HCT116 (cell line): ENCODE measurements at regions not wholly inside any gene's neighbourhood (a gene's known extent, or its start where the extent isn't known, plus 50 kb on each side); places are given as distances from the start of the nearest gene placed in this dataset.

Experiments
- ATAC-seq: fragments of 200-7000 bp; cut with Tn5 transposase; 2 replicates; pipeline ENCODE4 v1.9.1; 2020; ENCODE audit warnings: mild to moderate bottlenecking, moderate library complexity
- BruUV-seq: library from RNA; stranded (reverse); fragments of 400-500 nt; replicated peaks from 2 replicates; lab custom pipeline; 2021; lab: Mats Ljungman, UMichigan
- CTCF ChIA-PET: fragments of 300-600 bp; sonication (Branson Sonifier 250); formaldehyde crosslinking; loops from one replicate; lab custom pipeline; 2021; ENCODE audit warnings: antibody characterized with exemption; lab: Charles Lee
- POLR2A ChIA-PET: fragments of 300-600, 350-600 bp; sonication (Branson Sonifier 250); formaldehyde crosslinking; loops from one replicate; lab custom pipeline; 2021; ENCODE audit warnings: antibody characterized with exemption; lab: Charles Lee
- RAD21 ChIA-PET, 2 experiments: fragments of 300-600 bp; sonication (Branson Sonifier 250); formaldehyde crosslinking; loops; one replicate each; lab custom pipeline; 2023; ENCODE audit warnings: low total read pairs in 2 of 2; ENCODE audit not compliant: uncharacterized antibody in 2 of 2, unreplicated experiment in 2 of 2, low non-redundant PET in 1 of 2; lab: Charles Lee
- DNase-seq: peaks from one replicate; pipeline ENCODE4 v3.0.0-alpha.2; 2010; ENCODE audit warnings: low read depth, low spot score
- H2AFZ ChIP-seq: fragments of 200-600 bp; shearing (Covaris generic), sonication (generic); 2 replicates; pipeline ENCODE4 v1.6.1; 2017; ENCODE audit warnings: low read depth, mixed run types, mixed read lengths, antibody characterized with exemption, low read length; ENCODE audit not compliant: poor library complexity, severe bottlenecking
- H3K27ac ChIP-seq: 2 replicates; pipeline ENCODE4 v1.5.1; 2012; ENCODE audit warnings: low read depth, low read length
- H3K27me3 ChIP-seq: fragments of 200-600 bp; sonication (generic); 2 replicates; pipeline ENCODE4 v1.6.1; 2016; ENCODE audit warnings: mixed run types, low read length, mixed read lengths; ENCODE audit not compliant: insufficient read depth
- H3K36me3 ChIP-seq, 2 experiments: fragments of 200-500 bp in 1 of 2; fragments of 200-600 bp in 1 of 2; sonication (Bioruptor generic) in 1 of 2; sonication (generic) in 1 of 2; 2 replicates each; pipeline versions ENCODE4 v1.5.1 to v1.6.1; 2014 to 2016; ENCODE audit warnings: low read length in 2 of 2, inconsistent platforms in 1 of 2, mixed read lengths in 1 of 2, mixed run types in 1 of 2; ENCODE audit not compliant: insufficient read depth in 2 of 2, control insufficient read depth in 1 of 2
- H3K4me1 ChIP-seq, 2 experiments: fragments of 200-600 bp in 1 of 2; sonication (generic) in 1 of 2; 2 replicates each; pipeline versions ENCODE4 v1.5.1 to v1.6.1; 2012 to 2017; ENCODE audit warnings: low read length in 2 of 2, inconsistent platforms in 1 of 2, mild to moderate bottlenecking in 1 of 2, mixed read lengths in 1 of 2, mixed run types in 1 of 2, moderate library complexity in 1 of 2; ENCODE audit not compliant: insufficient read depth in 2 of 2, control insufficient read depth in 1 of 2
- H3K4me2 ChIP-seq: fragments of 200-600 bp; sonication (generic); 2 replicates; pipeline ENCODE4 v1.6.1; 2017; ENCODE audit warnings: mixed run types, low read length, mixed read lengths
- H3K4me3 ChIP-seq, 2 experiments: fragments of 200-600 bp in 1 of 2; sonication (generic) in 1 of 2; replicated peaks in 1 of 2; 2 replicates each; pipeline ENCODE4 v1.5.1; 2011 to 2016; ENCODE audit warnings: low read length in 2 of 2, control low read depth in 1 of 2, low read depth in 1 of 2, mild to moderate bottlenecking in 1 of 2, mixed read lengths in 1 of 2, mixed run types in 1 of 2
- H3K79me2 ChIP-seq: fragments of 200-600 bp; sonication (generic); 2 replicates; pipeline ENCODE4 v1.6.1; 2017; ENCODE audit warnings: mild to moderate bottlenecking, mixed run types, low read length, moderate library complexity, mixed read lengths; ENCODE audit not compliant: insufficient read depth
- H3K9ac ChIP-seq: fragments of 200-600 bp; sonication (generic); 2 replicates; pipeline ENCODE4 v1.6.1; 2016; ENCODE audit warnings: low read length, mixed read lengths
- H3K9me2 ChIP-seq: fragments of 200-600 bp; sonication (generic), shearing (Covaris generic); 2 replicates; pipeline ENCODE4 v1.6.1; 2017; ENCODE audit warnings: mixed run types, mild to moderate bottlenecking, moderate library complexity; ENCODE audit not compliant: insufficient read depth
- H3K9me3 ChIP-seq, 2 experiments: fragments of 200-500 bp in 1 of 2; fragments of 200-600 bp in 1 of 2; sonication (Bioruptor generic) in 1 of 2; sonication (generic) in 1 of 2; 2 replicates each; pipeline ENCODE4 v1.6.1; 2014 to 2017; ENCODE audit warnings: low read length in 2 of 2, mixed read lengths in 2 of 2, inconsistent platforms in 1 of 2, low read depth in 1 of 2, mild to moderate bottlenecking in 1 of 2, mixed run types in 1 of 2, moderate library complexity in 1 of 2; ENCODE audit not compliant: control insufficient read depth in 1 of 2, insufficient read depth in 1 of 2
- H4K20me1 ChIP-seq: fragments of 200-600 bp; sonication (generic), shearing (Covaris generic); 2 replicates; pipeline ENCODE4 v1.6.1; 2017; ENCODE audit warnings: mixed run types, mild to moderate bottlenecking, moderate library complexity; ENCODE audit not compliant: insufficient read depth
- CEBPB ChIP-seq: IDR thresholded peaks from 2 replicates; pipeline ENCODE4 v1.6.1; 2012; ENCODE audit warnings: low read depth
- TCF7L2 ChIP-seq: IDR thresholded peaks from 2 replicates; pipeline ENCODE4 v1.7.0; 2011; ENCODE audit warnings: borderline replicate concordance, inconsistent platforms; ENCODE audit not compliant: insufficient read depth, insufficient read length; ENCODE audit errors: extremely low read depth
- YY1 ChIP-seq: IDR thresholded peaks from 2 replicates; pipeline ENCODE4 v1.6.1; 2011; ENCODE audit warnings: low read length, low read depth, moderate library complexity, mild to moderate bottlenecking; ENCODE audit not compliant: insufficient replicate concordance; ENCODE audit errors: extremely low read depth
- ZFX ChIP-seq: fragments of 450-650 bp; IDR thresholded peaks from 2 replicates; pipeline ENCODE4 v1.6.1; 2017
- intact Hi-C: fragments of 100-400 bp; cut with micrococcal nuclease; formaldehyde crosslinking; loops from 2 replicates; pipeline ENCODE4 v1.10.0; 2022

DNA sequence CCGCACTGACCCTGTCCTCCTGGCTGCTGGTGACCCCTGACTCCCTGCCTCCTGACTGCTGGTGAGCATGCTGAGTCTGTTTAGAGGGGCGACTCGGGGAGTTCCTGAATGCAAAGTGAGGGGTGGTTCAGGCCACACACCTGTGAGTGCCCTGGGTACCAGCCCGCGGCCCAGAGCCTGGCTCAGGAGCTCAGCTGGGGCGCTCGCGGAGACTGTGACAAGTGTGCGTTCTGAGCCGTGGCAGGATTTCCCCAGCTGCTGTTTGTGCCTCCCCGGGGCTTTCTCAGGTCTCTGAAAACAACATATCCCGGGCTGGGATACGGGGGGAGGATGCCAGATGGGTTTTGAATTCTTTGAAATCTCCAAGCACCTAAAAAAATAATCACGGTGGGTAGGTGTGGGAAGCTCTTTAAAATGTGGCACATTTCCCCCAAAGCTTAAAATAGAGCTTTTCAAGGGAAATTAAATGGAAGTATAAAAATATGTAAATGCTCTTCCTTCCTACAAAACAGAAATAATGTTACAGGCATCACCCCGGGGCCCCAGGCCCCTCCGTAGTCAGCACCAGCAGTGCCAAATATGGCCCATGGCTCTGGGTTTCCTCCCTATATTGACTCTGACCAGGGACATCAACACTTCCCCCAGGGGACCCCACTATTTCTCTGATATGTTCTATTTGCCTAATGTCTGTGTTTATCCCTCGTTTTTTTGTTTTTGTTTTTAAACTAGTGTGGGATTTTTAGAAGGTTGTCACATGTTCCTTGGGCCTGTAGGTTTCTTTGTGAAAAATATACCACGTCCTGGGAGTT lies 49.9 kb upstream of the TAGAP start:
- ChIA-PET POLR2A (no interaction called here), RAD21 (no interaction called here), CTCF (interaction anchor here (2.0 kb wide), 1 partner anchor 10 kb away, joined by 7 read pairs; no protein-coding TSS in a partner anchor)
- no peak overlapping the region for H3K9ac ChIP-seq
- no peak for TF ChIP-seq CEBPB
- no peak for TF ChIP-seq YY1
- no peak for TF ChIP-seq ZFX
- no peak for TF ChIP-seq TCF7L2
- H2AFZ ChIP-seq, result no peak overlapping the region
- H3K79me2 ChIP-seq, result no peaks in the 10 kb centered on the region
- ATAC-seq (no peak), DNase-seq (no peak)
- no peak overlapping the region for H3K27ac ChIP-seq
- BruUV-seq, result no TSS peak
- H3K4me3 ChIP-seq, result no peak overlapping the region
- H4K20me1 ChIP-seq, result no peaks in the 10 kb centered on the region
- H3K9me2 ChIP-seq, result no peaks in the 10 kb centered on the region
- H3K27me3 ChIP-seq, result no peaks in the 10 kb centered on the region
- no peak overlapping the region for H3K4me2 ChIP-seq
- no peaks in the 10 kb centered on the region for H3K4me1 ChIP-seq
- intact Hi-C loops, result no loop called here
- H3K9me3 ChIP-seq, result no peaks in the 10 kb centered on the region
- H3K36me3 ChIP-seq, result no peaks in the 10 kb centered on the region
